GM10266 (cell line): ENCODE measurements at regions not wholly inside any gene's neighbourhood (a gene's known extent, or its start where the extent isn't known, plus 50 kb on each side); places are given as distances from the start of the nearest gene placed in this dataset.
A peak's percentile ranks its signal among the peaks of the same experiment; 100 is the strongest.

Source experiments
- DNase-seq: peaks from one replicate; pipeline ENCODE4 v3.0.0; 2012; ENCODE audit errors: extremely low spot score
- TF ChIP-seq, protein P1 (sequence below): IDR thresholded peaks from 2 replicates; pipeline ENCODE4 v1.5.1; 2012; ENCODE audit warnings: mild to moderate bottlenecking, low read depth; ENCODE audit not compliant: control insufficient read depth, insufficient read depth; ENCODE audit errors: missing control alignments

DNA sequence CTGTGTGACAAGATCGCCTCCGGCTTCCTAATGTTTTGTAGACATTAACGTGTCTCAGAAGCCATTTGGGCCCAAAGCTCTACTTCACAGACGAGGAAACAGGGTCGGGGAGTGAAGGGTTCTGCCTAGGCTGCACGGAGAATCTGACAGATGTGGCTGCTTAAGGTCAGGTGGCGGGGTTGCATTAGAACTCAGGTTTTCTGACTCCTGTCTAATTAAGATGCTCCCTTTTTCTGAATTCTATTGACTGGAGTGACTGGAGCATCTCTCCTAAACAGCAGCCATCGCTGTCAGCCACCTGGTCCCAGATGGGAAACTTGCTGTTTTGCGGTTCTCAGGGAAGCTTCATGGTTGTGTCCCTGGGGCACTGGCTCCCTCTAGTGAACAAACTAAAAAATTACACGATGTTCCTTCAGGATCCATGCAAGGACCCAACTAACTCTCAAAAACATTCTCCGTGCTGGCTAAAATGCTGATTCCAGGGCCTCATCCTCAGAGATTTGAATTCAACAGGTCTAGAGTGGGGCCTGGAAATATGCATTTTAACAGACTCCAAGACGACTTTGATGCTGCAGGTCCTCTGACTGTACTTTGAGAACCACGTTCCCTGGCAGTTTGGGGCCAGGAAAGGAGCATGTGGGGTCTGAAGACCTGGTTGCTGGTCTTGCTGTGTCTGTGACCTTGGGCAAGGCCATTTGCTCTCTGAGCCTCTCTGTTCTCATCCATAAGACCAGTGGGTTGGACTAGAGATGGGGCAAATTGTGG, 117.4 kb downstream of the IRF8 start:
- TF ChIP-seq, protein P1, sequence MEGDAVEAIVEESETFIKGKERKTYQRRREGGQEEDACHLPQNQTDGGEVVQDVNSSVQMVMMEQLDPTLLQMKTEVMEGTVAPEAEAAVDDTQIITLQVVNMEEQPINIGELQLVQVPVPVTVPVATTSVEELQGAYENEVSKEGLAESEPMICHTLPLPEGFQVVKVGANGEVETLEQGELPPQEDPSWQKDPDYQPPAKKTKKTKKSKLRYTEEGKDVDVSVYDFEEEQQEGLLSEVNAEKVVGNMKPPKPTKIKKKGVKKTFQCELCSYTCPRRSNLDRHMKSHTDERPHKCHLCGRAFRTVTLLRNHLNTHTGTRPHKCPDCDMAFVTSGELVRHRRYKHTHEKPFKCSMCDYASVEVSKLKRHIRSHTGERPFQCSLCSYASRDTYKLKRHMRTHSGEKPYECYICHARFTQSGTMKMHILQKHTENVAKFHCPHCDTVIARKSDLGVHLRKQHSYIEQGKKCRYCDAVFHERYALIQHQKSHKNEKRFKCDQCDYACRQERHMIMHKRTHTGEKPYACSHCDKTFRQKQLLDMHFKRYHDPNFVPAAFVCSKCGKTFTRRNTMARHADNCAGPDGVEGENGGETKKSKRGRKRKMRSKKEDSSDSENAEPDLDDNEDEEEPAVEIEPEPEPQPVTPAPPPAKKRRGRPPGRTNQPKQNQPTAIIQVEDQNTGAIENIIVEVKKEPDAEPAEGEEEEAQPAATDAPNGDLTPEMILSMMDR = peak; percentile 72
- peak; percentile 77 for DNase-seq

DNA sequence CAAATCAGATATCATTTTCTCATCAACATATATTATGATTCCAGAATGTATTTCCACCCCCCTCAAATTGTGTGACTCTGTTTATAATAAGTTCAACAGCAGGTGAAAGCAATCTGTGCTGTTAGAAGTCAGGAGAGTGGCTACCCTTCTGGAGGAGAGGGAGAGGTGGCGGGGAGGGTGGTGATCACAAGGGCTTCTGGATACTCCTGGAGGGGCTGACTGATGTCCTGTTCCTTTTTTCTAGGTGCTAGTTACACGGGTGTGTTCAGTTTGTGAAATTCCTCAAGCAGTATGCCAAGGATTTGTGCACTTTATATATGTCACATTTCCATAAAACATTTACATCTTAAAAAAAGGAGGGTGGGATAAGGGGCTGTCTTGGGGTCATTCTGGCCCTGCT, 119.1 kb downstream of the IRF8 start:
- no peak for DNase-seq
- TF ChIP-seq, protein P1 = no peak

DNA sequence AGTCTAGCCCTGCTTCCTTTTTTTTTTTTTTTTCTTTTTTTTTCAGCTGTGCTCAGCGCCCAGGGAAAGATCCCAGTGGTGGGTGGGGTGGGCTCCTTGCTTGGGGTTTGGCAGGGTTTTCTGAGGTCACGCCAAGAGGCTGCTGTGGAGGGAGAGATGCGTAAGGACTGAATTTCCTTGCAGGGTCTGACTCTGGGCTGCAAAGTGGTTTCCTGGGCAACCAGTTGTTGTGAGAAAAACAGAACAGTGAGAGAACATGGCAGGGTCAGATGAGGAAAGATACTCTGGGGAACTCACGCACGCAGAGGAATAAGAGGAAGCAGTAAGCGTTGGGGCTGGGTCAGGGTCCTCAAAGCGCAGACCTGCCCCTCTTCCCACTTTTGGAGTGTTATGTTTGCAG, 119.5 kb downstream of the IRF8 start:
- TF ChIP-seq, protein P1 = no peak
- peak; percentile 46 for DNase-seq

DNA sequence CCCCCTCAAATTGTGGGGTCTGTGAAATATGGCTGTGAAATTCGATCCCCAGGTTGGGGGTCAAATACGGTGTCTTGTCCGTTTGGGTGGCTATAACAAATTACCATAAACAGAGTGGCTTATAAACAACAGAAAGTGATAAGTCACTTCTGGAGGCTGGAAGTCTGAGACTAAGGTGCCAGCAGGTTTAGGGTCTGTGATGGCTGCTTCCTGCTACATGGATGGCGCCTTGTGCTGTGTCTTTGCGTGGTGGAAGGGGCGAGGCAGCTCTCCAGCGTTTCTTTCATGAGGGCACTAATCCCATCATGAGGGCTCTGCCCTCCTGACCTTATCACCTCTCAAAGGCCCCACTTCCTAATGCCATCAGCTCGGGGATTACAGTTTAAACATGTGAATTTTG, 120.0 kb downstream of the IRF8 start:
- no peak for DNase-seq
- TF ChIP-seq, protein P1 = no peak

DNA sequence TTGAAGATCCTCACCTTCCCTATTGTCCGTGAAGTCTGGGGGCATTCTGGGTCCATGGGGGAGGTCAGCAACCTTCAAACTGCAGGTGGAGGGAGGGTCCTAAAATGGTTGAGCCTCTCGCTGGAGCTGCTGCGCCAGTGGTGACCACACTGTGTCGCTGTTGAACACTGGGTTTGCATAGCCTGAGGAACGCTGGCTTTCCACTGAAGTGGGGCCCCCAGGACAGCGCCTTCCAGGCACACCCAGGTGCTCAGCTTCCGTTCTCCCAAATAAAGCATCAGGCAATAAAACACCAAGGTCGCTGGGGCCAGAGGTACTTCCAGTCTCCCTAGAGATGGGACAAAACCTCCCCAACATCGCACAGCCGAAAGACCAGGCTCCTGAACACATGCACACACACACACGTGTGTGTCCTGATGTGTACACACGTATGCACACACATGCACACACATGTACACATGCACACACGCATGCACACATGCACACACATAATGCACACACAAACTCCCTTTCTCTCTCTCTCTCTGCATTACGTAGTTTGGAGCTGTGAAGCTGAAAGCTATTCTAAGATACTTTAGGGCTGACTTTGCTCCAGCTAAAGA, 120.6 kb downstream of the IRF8 start:
- TF ChIP-seq, protein P1 = no peak
- no peak for DNase-seq

DNA sequence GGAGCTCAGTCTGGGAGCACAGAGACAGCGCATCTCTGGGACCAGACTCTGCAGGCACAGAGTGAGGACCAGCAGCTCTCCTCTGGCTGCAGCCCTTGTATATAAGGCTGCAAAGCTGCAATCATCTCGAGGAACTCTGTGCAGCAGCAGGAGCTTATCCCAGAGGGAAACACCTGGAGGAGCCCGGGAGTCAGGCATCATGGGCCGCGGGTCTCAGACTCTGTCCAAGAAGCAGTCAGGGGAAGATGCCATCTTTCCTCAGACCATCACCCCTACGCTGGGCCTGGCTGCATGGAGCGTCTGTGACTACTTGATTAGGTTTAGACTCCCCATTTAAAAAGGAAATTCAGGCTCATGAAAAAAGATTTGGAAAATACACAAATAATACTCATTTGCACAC, 122.0 kb downstream of the IRF8 start:
- TF ChIP-seq, protein P1 = no peak
- DNase-seq = no peak

DNA sequence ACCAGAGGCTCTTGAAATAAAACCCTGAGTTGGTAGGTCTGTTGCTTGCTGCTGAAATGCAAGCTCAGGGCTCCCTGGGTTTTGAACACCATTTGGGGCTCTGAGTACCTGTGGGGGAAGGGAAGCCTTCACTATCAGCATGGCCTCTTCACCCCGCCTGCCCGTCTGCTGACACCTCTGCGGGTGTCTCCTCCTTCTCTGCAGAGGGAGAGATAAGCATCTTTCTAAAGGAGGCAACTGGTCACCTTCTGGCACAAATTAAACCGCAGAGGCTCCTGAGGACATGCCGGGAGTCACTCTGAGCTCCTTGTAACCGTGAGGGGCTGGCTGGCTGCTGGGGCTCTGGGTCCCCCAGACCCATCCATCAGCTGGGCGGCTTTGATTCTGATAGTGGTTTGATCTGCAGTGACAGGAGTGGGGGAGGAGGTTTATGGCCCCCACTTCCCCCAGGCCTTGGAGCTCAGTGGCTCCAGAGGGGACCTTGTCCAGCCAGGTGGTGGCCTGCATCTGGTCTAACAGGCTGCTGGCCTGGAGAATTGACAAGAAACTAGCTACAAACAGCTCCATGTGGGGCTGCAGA, 123.5 kb downstream of the IRF8 start:
- DNase-seq = no peak
- TF ChIP-seq, protein P1 = no peak
